22Rv1 (cell line): ENCODE measurements at regions not wholly inside any gene's neighbourhood (a gene's known extent, or its start where the extent isn't known, plus 50 kb on each side); places are given as distances from the start of the nearest gene placed in this dataset.

ENCODE experiments used
- H3K27ac ChIP-seq: fragments of 450-650 bp; 2 replicates; pipeline ENCODE4 v1.5.1; 2017
- CTCF ChIP-seq: fragments of 450-650 bp; IDR thresholded peaks from 2 replicates; pipeline ENCODE4 v1.5.1; 2017; ENCODE audit warnings: mild to moderate bottlenecking
- ZFX ChIP-seq: fragments of 450-650 bp; IDR thresholded peaks from 2 replicates; pipeline ENCODE4 v1.6.1; 2017; ENCODE audit warnings: antibody characterized with exemption, borderline replicate concordance

- no peak overlapping the region for H3K27ac ChIP-seq
- TF ChIP-seq ZFX: no peak
Observed at GRCh38 chr18:49658823-49659404, 97.1 kb downstream of the LIPG start.

- no peak overlapping the region for H3K27ac ChIP-seq
- TF ChIP-seq CTCF (no peak), ZFX (no peak)
Observed at GRCh38 chr18:49656073-49656692, 94.3 kb downstream of the LIPG start.

GRCh38 chr18:49655266-49656072, 93.6 kb downstream of the LIPG start:
- H3K27ac ChIP-seq: no peak overlapping the region
- no peak for TF ChIP-seq ZFX
- no peak for TF ChIP-seq CTCF

- TF ChIP-seq CTCF (no peak), ZFX (no peak)
- H3K27ac ChIP-seq: no peak overlapping the region
Observed at GRCh38 chr18:49654347-49654746, 92.5 kb downstream of the LIPG start.

- H3K27ac ChIP-seq: no peak overlapping the region
- TF ChIP-seq CTCF (no peak), ZFX (no peak)
Observed at GRCh38 chr18:49652881-49653724, 91.2 kb downstream of the LIPG start.

GRCh38 chr18:49651033-49651432, 89.2 kb downstream of the LIPG start:
- TF ChIP-seq ZFX (no peak), CTCF (no peak)
- H3K27ac ChIP-seq: no peak overlapping the region

GRCh38 chr18:49650426-49650891, 88.6 kb downstream of the LIPG start:
- H3K27ac ChIP-seq: no peak overlapping the region
- TF ChIP-seq ZFX (no peak), CTCF (no peak)
